HG03060 (cell line): ENCODE measurements at regions not wholly inside any gene's neighbourhood (a gene's known extent, or its start where the extent isn't known, plus 50 kb on each side); places are given as distances from the start of the nearest gene placed in this dataset.
"Not testable (repeated sequence)": the region's sequence is repeated elsewhere in the genome, so short reads cannot be mapped to it uniquely, and the experiment has no call there.

Experiments
- ATAC-seq: cut with Tn5 transposase; IDR thresholded peaks from one replicate; pipeline ENCODE4 v1.9.1; 2021; ENCODE audit warnings: low read depth, moderate number of reproducible peaks; ENCODE audit not compliant: unreplicated experiment

DNA sequence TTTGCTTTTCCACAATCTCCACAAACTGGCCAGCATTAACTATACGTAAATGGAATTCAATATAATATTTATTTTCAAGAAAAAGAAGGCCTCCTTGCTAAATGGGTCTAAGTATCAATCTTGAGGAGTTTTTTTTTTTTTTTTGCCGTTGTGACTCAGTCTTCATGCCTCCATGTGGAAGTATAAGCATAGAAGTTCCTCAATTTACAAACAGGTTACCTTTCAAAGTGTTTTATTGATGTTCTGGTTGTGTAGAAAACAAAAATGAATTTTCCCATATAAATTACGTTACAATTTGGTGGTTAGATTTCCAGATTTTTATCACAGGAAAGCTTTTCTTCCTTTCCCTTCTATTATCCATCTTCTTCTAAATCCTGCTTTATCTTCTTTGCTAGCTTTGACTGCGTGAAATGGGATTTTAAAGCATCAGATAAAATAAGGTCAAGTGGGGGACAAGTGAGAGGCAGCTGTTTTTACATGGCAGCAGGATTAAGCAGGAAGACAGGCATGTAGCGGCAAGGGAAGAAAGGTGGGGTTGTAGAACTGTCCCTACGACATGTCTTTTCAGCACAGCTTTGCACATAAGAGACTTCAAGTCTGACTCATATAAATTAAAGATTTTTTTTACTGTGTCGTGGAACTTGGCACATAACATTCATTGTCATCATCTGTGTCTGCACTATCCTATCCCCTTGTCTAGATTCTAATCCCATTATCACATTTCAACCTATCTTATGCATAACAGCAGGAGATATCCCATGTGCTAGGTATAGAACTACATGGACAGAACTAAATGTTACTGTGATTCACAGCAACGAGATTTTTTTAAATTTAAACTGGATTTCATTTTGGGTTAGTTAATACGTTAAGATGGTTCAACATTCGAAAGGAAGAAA is 135.3 kb upstream of the FAM3C start:
- ATAC-seq: no peak

DNA sequence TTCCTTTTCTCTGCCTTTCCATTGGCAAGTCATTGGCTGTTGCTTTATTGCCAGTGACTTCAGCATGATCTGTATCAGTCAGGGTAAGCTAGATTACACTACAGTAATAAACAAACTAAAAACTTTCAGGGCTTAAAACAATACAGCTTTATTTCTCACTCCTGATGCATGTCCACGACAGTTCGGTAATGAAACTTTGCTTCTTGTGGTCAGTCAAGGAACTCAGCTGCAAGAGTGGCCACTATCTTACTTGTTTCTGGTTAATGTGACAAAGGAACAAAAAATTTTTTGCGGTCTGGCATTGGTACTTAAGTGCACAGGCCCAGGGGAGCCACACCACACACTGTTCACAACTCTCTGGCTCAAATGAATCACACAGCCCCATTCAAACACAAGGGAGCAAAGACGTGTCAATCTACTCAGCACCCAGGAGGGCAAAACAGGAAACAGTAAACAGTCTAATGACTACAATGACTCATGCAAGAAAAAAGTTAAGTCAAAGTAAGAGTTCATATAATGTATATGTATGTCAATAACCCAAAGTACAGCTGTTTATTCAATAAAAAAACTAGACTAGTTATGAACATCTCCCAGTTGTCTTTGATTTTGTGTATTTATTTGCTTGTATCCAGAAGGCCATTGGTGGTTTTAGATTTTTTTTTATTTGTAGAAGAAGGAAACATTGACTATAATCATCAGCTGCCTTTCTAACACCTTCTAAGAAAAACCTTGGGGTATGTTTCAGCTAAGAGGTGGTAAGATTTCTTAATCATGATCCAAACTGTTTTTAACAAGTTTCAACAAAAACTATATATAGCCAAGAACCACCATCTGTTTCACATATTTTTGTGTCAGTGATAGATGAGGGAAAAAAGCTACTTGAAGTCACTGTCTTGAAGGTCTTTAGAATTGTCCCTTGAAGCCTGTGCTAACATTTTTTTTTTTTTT is 134.4 kb upstream of the FAM3C start:
- ATAC-seq: peak; percentile 98

DNA sequence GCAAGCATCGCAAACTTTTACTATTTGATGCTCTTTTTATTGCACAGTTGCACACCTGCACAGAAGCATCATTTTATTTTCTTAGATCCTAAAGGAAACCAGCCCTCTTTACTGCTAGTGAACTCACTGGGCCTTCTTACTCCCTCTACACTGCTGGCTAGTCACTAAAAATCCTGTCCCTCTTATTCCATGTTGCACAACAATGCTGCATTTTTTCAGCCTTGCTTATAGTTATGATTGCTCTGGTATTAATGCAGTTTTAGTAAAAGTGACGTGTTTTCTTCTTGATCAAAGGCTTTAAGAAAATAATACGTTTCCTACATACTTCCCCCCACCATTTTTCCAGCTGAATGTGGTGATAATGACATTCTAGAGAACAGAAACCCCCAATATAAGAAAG is 132.9 kb upstream of the FAM3C start:
- no peak for ATAC-seq

DNA sequence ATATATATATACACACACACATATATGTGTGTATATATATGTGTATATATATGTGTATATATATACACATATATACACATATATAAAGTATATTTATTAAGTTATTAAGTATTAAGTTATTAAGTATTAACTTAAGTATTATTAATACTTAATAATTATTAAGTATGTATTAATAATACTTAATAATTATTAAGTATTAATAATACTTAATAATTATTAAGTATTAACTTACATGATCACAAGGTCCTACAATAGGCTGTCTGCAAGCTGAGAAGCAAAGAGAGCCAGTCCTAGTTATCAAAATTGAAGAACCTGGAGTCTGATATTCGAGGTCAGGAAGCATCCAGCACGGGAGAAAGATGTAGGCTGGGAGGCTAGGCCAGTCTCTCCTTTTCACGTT is 130.1 kb upstream of the FAM3C start:
- not testable (repeated sequence) for ATAC-seq

- no peak for ATAC-seq
These were observed 129.2 kb upstream of the FAM3C start for GRCh38 chr7:121525155-121525819.

DNA sequence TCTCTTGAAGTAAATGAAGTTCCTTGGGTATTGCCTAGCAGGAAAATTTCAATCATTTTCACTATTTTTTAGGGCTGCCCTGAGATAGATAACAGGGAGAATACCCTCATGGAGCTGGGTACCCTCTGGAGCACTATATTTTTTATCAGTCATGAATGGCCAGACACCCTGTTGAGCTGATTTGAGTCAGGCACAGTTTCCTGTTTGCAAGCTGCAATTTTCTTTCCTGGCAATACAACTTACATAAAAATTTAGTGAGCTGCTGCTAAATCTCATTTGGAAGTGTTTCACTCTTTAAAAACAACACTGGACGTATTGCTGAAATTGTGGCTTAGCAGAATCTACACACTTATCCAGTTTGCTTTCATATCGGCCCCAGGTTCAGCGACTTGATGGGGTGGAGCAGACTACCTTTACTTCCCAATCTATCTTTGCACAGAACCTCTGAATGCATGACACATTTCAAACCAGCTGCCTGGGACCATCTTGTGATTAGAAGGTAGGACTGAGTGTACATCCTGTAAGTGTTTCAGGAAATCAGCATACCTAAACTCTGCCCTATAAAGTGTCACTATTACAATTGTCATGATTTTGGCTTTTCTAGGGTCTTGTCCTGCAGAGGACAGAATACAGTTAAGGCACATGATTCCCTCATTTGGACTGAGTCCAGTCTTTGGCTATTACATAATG is 125.7 kb upstream of the FAM3C start:
- no peak for ATAC-seq

GRCh38 chr7:121520911-121521310 is 124.8 kb upstream of the FAM3C start:
- no peak for ATAC-seq

DNA sequence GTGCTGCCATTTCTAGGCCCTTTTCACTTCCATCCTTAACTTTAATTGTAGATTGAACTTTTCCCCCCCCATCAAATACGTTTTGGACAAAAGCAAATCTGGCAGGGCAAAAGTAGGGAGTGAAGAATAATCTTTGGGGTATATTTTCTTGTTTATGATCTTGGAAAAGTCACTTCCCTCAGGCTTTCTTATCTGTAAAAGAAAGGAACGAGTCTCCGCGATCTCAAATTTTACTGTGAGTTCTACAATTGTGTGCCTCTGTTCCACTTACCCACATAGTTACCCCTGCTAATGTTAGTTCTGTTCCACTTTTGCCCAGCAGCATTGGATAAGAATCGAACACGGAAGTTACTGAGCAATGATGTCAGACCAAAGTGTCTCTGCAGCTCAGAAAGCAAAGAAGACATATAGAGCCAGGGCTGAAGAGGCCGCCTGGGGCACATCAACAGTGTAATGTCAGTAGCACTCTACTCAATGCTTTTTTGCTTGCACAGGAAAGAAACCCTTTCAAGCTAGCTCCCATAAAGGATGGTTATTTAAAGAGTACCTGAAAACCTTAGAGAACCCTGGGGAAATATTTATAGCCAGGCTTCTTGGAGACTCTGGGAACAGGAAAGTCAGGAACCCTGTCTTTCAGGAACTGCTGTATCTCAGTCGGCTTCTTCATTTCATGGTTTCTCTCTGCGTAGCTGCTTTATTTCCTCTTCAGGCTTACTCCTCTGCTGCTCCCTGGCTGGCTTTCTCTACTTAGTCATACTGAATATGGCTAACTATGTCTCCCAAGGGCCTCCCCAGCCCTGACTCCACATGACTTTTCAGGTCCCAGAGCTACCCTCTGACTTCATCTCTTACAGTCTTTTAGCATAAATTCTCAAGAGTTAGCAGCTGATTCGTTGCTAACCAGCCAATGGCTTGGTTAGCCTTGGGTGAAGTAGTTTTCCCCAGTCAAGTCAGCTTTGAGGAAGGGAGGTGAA is 123.7 kb upstream of the FAM3C start:
- ATAC-seq: peak; percentile 71

GRCh38 chr7:121517591-121517990 is 121.5 kb upstream of the FAM3C start:
- ATAC-seq: no peak

- ATAC-seq: no peak
These were observed 120.7 kb upstream of the FAM3C start for GRCh38 chr7:121516821-121517220.

DNA sequence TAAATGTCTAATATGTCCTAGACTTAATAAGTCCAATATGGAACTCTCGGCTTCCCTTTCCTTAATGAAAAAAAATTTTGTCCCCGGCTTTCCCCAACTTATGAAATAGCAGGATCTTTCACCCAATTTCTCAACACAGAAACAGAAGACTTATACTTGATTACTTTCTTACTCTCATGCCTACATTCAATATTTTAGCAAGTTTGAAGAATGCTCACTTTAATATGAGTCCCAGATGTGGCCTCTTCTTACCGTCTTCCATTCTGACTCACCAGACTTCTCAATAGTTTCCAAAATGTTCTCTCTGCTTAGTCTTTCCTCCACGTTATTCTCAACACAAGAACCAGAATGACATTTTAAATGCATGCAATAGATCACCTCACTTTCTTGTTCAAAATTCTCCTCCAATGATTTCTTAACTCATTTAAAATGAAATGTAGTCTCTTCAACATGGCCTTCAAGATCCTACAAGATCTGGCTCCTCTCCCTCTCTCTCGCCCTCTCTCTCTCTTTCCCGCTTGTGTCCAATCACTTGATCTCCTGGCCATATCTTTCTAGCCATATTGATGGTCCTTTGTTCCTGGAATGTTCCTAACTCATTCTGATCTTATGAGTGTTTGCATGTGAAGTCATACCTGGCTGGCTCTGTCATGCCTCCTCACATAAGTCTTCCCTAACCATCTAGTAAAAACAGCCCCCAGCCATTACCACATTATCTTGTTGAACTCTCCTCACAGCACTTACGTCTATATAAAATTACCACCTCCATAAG is 119.7 kb upstream of the FAM3C start:
- no peak for ATAC-seq

- no peak for ATAC-seq
These were observed 119.1 kb upstream of the FAM3C start for GRCh38 chr7:121515229-121515628.

GRCh38 chr7:121513105-121513504 is 117.0 kb upstream of the FAM3C start:
- ATAC-seq: no peak

- ATAC-seq: no peak
These were observed 114.9 kb upstream of the FAM3C start for GRCh38 chr7:121510858-121511482.

GRCh38 chr7:121510302-121510701 is 114.2 kb upstream of the FAM3C start:
- no peak for ATAC-seq

- no peak for ATAC-seq
These were observed 109.6 kb upstream of the FAM3C start for GRCh38 chr7:121505540-121506182.

DNA sequence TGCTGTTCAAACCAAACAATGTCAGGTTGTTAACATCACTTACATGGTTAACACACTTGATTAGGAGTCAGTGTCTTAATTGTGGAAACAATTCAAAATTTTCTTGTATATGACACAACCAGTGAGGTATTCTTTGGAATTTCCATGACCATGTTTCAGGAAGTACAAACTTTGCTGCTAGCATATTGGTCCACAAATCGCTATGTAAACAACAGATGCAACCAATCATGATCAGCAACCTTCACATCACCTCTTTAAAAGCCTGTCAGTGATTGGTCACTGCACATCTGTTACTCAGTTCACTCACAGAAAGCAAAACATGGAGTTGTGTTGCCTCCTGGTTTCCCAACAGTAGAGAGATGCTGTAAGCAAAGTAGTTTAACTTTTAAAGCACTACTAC is 108.9 kb upstream of the FAM3C start:
- no peak for ATAC-seq
